Inflammatory macrophage (primary cell): ENCODE measurements at regions not wholly inside any gene's neighbourhood (a gene's known extent, or its start where the extent isn't known, plus 50 kb on each side); places are given as distances from the start of the nearest gene placed in this dataset.

Experiments
- DNase-seq, 2 donors: peaks; one replicate each; pipeline ENCODE4 v3.0.0-alpha.2; 2020 to 2022

DNA sequence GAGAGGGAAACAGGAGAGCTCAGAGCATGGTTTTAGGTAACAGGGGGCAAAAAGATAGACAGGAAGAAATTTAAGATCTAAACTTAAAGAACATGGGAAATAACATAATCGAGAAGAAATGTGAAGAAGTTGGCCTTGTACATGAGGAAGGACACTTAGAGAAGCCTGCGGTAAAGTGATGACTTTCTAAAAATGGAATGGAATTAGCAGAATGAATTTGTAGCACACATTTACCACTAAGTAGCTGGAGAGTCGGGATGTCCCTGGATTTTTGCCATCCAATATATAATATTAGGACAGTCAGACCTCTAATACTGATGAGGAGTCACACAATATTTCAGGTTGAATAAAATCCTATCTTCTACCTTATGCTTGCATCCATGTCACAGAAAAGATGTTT lies 77.7 kb upstream of the C1orf87 start:
- DNase-seq: no peak

DNA sequence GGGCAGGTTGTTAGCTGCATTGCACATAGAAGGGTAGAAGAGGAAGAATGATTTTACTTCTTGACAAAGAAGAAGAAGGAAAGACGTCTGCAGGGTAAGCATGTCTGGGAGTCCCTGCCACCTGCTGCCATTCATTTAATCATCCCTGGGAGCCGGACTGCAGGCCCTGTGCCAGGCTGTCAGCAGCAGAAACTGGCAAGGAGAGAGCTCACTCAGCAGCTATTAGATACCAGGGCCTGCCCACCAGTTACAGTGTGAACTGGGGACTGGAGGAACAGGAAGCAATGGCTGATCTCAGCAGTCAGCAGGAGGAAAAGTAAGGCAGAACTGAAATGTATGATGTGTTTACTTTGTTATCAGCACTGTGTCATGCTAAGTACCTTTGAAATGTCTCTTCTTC lies 75.7 kb upstream of the C1orf87 start:
- no peak for DNase-seq

DNA sequence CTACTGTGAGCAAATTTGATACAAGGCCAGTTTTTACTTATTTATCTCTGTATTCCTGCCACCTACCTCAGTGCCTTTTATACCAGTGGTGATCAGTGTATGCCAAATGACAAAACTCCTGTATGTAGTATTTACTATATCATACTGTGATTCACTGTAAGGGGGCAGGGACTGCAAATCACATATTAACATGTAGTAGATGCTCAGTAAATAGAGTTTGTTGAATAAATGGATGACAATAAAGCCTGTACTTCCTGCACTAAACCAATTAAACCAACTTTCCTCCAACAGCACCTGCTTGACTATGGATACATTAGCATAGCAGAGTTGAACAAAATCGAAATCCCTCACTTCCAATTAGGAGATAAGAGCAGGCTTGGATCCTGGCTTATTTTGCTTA lies 73.3 kb upstream of the C1orf87 start:
- no peak for DNase-seq

DNA sequence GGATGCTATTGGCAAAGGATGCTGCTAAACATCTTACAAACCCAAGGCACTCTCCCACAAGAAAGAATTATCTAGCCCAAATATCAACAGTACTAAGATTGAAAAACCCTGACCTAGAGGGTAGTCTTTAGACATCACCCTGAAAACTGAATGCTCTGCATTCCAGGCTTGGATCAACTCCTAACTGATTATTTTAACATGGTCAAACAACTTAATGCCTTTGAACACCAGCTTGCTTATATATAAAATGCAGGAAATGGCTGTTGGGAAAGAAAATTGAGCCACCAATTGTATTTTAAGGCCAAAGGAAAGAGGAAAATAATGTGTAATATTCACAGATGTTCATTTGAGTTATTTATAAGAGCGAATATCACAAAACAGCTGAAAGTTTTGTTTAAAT lies 72.2 kb upstream of the C1orf87 start:
- DNase-seq: no peak

DNA sequence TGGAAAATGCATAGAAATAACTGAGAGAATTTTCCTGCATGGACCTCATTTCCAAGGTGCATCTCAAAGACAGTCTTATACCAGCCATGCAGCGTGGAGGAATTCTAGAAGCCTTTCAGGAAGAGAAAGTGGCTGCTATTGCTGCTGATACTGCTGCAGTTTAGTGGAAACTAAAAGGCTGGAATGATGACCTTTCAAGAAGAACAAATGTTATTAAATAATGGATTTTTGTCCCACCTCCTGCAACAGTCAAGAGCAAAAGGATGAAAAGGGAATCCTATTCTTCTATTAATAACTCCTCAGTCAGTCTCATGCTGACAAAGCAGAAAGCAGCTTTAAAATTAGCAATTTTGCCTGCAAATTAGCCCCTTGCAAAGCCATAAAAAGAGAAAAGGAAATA lies 68.2 kb upstream of the C1orf87 start:
- no peak for DNase-seq

DNA sequence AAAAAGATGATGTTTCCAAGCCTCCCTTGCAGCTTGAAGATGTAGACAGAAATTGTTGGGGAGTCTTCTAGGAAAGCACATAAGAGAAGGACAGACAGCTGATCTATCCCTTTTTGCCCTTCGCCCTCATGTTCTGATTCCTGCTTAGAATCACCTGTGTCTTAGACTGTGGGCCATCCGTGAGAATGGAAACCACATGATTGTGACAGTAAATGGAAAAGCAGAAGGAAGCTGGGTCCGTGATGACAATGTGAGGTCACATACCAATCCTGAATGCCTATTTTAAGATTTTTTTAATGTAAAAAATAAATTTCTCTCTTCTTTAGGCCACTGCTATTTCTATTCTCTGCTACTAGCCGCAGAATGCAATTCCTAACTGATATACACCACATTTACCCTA lies 67.7 kb upstream of the C1orf87 start:
- peak in 1 of 2 donors; percentile 1 for DNase-seq

DNA sequence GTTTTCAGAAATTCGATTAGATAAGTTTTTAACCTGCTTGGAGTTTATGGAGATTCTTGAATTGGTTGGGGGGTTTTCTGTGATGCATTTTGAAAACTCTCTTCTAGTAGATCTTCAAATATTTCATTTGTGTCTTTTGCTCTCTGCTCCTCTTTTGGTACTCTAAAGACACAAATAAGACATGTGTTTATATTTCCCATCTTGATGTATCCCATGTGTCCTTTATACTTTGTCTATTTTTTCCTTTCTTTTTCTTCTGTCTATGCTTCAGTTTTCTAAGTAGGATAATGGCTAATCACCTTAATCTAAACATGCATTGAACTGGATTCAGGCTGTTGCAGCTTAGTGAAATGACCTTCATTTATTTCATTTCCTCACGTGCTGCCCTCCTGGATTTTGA lies 63.8 kb upstream of the C1orf87 start:
- no peak for DNase-seq

DNA sequence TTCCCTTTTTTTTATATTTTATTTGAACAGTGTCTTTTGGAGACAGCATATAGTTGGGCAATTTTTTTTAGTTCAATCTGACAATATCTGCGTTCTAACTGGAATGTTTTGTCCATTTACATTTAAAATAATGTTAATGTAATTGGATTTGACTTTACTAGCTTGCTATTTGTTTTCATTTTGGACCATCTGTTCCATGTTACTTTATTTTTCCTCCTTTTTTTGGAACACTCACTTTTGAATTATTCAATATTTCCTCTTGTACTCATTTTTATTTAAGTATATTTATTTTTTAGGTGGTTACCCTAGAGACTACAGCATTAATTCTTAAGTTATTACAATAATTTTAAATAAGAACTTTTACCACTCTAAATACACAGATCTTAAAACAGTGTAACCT lies 62.8 kb upstream of the C1orf87 start:
- DNase-seq: no peak

DNA sequence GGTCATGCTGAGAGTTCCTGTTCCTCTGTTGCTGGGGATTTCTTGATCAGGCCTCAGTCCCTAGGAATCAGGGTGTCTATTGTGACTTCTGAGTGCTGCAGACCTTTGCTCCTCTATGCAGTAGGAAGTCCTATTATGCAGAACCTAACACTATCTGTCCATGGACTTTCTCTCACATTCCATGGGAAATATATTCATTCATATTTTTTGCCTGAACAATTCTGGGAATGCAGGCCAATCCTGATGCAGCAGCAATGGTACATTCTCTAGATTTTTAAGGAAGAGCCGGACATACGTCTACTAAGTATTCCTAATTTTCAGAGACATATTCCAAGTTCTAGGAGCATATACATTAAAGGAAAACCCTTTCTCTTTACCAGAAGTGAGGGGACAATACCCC lies 61.1 kb upstream of the C1orf87 start:
- DNase-seq: no peak

DNA sequence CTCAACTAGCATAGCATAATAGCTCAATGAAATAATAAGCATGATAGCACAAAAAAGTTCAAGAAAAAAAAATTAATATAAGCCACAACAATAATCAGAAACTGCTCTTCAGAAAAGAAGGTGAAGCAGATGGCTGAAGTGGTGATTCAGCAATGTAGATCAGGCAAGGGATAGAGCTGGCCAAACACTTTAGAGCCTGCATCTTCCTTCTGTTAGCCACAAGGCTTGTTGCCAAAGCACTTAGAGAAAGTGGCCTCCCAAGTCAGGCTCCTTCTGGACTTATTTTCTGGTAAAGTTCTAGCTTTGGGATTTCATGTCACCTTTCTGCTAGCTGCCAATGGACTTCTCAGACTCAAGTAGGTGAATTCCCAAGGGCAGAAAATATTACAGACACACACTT lies 60.3 kb upstream of the C1orf87 start:
- no peak for DNase-seq

DNA sequence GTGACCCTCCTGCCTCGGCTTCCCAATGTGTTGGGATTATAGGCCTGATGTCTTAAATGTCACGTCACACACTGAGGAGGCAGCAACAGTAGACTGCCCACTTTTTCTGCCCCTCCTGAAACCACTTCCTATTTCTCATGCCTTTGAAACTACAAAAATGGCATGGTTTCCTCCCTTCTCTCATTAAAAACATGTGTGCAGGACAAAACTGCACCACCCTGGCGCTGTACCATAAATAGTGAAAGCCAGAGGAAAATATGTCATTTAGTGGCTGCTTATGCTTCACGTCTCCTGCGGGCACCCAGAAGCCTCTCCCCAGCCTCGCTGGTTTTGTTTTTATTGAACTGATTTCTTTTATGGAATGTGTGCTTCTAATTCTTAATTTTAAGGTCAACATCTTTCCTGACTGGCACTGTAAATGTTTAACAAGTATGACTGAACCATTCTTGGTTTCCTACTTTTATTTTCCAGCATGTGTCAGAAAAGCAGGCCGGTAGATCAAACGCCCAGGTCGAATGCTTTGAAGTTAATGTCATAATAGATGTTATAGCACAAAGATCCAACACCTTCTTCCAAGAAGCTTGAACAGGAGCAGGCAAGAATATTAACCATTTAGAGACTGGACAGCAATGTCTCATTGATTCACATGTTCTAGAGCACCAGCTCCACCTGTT lies 59.6 kb upstream of the C1orf87 start:
- peak; percentile 37 to 42 for DNase-seq

DNA sequence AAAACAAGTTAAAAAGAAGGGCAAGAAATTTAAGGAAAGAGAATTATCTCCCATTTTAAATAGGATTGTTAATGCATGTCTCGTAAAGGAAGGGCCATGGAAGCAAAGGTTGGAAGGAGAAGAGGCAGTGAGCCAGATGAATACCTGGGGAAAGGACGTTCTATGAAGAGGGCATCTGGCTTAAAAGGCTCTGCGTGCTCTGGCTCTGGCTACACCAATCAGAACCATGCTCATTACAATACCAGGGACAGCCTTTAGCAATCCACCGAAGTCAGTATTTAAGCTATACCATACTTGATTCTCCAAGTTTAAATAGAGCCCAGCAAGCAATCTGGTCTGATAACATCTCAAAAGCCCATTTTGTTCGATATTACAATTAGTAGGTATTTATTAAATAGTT lies 58.5 kb upstream of the C1orf87 start:
- DNase-seq: no peak

DNA sequence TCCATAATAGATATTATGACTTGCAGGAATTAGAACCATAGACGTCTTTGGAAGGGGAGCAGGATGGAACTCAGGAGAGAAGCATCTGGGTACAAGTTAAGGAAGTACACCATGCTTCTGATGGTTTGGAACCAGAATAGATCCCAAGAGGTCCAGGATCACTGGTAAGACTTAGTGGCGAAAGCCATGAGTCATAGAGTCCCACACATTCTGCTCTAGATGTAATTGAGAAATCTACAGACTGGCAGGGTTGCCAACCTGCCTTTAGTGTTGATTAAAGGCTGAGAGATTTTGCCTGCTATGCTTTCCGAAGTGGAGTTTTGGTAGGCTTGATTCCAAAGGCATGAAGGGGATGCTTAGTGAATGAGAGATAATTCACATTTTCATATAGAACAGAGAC lies 57.1 kb upstream of the C1orf87 start:
- DNase-seq: peak; percentile 31 to 66

DNA sequence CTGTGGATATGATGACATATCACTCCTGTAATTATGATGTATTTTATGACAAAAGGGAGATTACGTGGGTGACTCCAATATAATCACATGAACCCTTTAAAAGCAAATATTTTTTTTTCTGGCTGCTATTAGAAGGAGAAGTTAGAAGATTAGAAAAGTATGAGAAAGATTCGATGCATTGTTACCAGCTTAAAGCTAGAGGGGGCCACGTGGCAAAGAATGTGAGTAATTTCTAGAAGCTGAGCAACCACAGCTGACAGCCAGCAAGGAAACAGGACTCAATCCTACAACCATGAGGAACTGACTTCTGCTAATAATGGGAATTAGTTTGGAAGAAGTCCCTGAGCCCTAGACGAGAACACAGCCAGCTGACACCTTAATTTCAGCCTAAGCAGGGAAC lies 56.3 kb upstream of the C1orf87 start:
- DNase-seq: no peak

DNA sequence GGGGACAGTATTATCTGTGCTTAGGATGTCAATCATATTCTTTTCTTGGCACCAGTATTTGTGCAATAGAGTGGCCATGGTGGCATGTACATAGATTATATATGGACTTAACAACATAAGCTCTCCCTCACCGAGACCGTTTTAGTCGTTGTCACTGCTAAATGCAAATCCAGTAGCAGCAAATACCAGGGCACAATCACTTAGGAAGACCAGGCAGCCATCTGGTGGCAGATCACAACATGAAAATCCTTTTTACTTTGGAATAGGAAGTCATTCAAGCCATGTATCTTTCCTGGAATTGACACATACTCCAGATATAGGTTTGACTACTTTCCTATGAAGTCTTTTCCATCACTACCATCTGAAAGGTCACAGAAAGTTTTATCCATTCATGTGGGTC lies 53.2 kb upstream of the C1orf87 start:
- DNase-seq: no peak
